ENCODE measurements at regions not wholly inside any gene's neighbourhood (a gene's known extent, or its start where the extent isn't known, plus 50 kb on each side); places are given as distances from the start of the nearest gene placed in this dataset.

- DNase-seq: no peak
Measured at GRCh38 chr13:68428292-68428691, 1198.2 kb upstream of the PCDH9 start.

- no peak for DNase-seq
Measured at GRCh38 chr13:68417801-68418200, 1187.7 kb upstream of the PCDH9 start.

GRCh38 chr13:68410007-68410406, 1179.9 kb upstream of the PCDH9 start:
- DNase-seq: no peak

- DNase-seq: no peak
Measured at GRCh38 chr13:68390987-68391386, 1160.9 kb upstream of the PCDH9 start.

GRCh38 chr13:68386808-68387207, 1156.7 kb upstream of the PCDH9 start:
- no peak for DNase-seq

- no peak for DNase-seq
Measured at GRCh38 chr13:68380041-68380973, 1150.2 kb upstream of the PCDH9 start.

- DNase-seq: no peak
Measured at GRCh38 chr13:68378294-68378693, 1148.2 kb upstream of the PCDH9 start.

GRCh38 chr13:68375004-68375403, 1144.9 kb upstream of the PCDH9 start:
- DNase-seq: no peak

- no peak for DNase-seq
Measured at GRCh38 chr13:68369739-68370138, 1139.6 kb upstream of the PCDH9 start.

- no peak for DNase-seq
Measured at GRCh38 chr13:68368922-68369321, 1138.8 kb upstream of the PCDH9 start.

GRCh38 chr13:68359105-68359504, 1129.0 kb upstream of the PCDH9 start:
- no peak for DNase-seq

GRCh38 chr13:68358294-68358705, 1128.2 kb upstream of the PCDH9 start:
- DNase-seq: no peak

GRCh38 chr13:68350554-68350953, 1120.4 kb upstream of the PCDH9 start:
- DNase-seq: no peak

GRCh38 chr13:68347220-68347619, 1117.1 kb upstream of the PCDH9 start:
- no peak for DNase-seq

GRCh38 chr13:68345963-68346531, 1115.9 kb upstream of the PCDH9 start:
- no peak for DNase-seq

GRCh38 chr13:68323124-68323523, 1093.0 kb upstream of the PCDH9 start:
- DNase-seq: no peak

- DNase-seq: no peak
Measured at GRCh38 chr13:68319384-68319783, 1089.2 kb upstream of the PCDH9 start.

- no peak for DNase-seq
Measured at GRCh38 chr13:68304286-68304893, 1074.3 kb upstream of the PCDH9 start.

GRCh38 chr13:68293631-68294030, 1063.5 kb upstream of the PCDH9 start:
- DNase-seq: no peak

- DNase-seq: no peak
Measured at GRCh38 chr13:68292601-68293000, 1062.5 kb upstream of the PCDH9 start.

GRCh38 chr13:68291595-68291994, 1061.5 kb upstream of the PCDH9 start:
- no peak for DNase-seq

- no peak for DNase-seq
Measured at GRCh38 chr13:68275758-68276157, 1045.6 kb upstream of the PCDH9 start.

- DNase-seq: no peak
Measured at GRCh38 chr13:68272652-68273051, 1042.5 kb upstream of the PCDH9 start.

- DNase-seq: no peak
Measured at GRCh38 chr13:68264692-68265091, 1034.6 kb upstream of the PCDH9 start.

Measured in right hindlimb (tissue), 1 donor.